Activated CD4-positive, alpha-beta T cell treated with anti-CD3 and anti-CD28 coated beads for 4 hours (primary cell): ENCODE measurements at regions not wholly inside any gene's neighbourhood (a gene's known extent, or its start where the extent isn't known, plus 50 kb on each side); places are given as distances from the start of the nearest gene placed in this dataset.

Experiments used
- DNase-seq, 2 donors: peaks; one replicate each; pipeline ENCODE4 v3.0.0-alpha.2; 2020

DNA sequence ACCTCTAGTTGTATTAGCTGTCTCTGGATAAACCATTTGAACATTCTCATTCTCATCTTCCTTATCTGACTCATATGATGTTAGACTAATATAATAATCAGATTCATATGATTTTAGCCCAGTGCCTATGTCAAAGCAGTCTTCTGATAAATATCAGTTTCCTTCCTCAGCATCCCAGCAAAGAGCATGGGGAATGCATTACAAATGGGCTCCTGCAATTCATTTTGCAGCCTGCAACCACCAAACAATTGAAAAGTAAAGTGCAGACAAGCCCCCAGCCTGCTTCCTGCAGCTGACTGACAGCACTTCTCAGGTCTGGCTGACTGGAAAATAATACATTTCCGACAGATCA, 78.2 kb upstream of the STAC start:
- no peak for DNase-seq

- no peak for DNase-seq
Measured at GRCh38 chr3:36302626-36303025, 77.7 kb upstream of the STAC start.

- no peak for DNase-seq
Measured at GRCh38 chr3:36303286-36303685, 77.0 kb upstream of the STAC start.

DNA sequence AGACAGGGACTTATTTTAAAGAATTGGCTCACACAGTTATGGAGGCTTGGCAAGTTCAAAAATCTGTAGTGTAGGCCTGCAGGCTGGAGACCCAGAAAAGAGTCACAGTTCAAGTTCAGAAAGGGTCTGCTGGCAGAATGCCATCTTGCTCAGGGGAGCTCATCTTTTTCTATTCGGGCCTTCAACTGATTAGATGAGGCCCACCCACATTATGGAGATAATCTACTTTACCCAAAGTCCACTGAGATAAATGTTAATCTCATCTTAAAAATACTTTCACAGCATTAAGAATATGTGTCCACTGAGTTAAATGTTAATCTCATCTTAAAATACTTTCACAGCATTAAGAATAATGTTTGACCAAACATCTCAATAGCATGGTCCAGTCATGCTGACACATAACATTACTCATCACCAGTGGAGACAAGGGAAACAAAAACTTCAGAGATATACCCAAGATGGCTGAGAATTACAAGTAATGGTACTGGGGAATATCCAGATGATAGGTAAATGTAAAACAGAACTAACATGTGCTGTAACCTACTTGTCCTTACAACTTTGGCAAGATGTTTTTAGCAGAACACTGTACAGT, 74.3 kb upstream of the STAC start:
- DNase-seq = no peak

DNA sequence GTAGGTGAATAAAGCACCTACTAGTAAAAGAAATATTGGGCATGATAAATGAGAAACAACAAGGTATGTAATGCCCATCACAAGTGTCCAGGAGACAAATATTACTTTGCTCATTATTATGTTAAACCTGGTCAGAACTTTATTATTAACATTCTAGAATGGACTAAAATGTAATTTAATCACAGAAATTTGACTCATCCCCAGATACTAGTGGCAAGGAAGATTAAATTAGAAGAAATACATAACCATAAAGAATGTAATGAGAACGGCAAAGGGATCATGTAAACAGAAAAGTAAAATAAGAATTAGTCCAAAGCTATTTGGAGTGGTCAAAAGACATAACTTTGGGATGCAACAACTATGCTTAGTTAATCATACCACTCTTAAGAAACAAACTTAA, 71.2 kb upstream of the STAC start:
- DNase-seq = no peak

- DNase-seq = no peak
Measured at GRCh38 chr3:36312351-36312750, 68.0 kb upstream of the STAC start.

- DNase-seq = no peak
Measured at GRCh38 chr3:36317915-36318314, 62.4 kb upstream of the STAC start.

GRCh38 chr3:36318621-36319200, 61.6 kb upstream of the STAC start:
- no peak for DNase-seq

- DNase-seq = no peak
Measured at GRCh38 chr3:36319680-36320079, 60.6 kb upstream of the STAC start.
